ENCODE measurements at regions not wholly inside any gene's neighbourhood (a gene's known extent, or its start where the extent isn't known, plus 50 kb on each side); places are given as distances from the start of the nearest gene placed in this dataset.

DNA sequence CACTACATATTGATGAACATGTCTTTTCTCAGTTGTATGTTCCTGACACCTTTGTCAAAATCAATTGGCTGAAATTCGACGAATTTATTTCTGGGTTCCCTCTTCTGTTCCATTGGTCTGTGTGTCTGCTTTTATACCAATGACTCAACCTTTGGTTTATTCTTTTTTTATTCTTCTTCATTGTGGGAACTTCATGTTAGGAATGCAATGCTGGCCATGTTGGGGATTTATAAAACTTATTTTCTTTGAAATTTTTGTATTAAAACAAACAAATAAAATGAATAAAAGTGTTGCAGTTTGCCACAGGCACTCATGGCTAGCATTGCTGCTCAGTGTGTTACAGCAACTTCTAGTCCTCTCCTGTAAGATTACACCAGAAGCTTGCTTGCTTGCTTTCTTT is 287.8 kb downstream of the DUSP10 start (continued):
- TF ChIP-seq, protein P1, sequence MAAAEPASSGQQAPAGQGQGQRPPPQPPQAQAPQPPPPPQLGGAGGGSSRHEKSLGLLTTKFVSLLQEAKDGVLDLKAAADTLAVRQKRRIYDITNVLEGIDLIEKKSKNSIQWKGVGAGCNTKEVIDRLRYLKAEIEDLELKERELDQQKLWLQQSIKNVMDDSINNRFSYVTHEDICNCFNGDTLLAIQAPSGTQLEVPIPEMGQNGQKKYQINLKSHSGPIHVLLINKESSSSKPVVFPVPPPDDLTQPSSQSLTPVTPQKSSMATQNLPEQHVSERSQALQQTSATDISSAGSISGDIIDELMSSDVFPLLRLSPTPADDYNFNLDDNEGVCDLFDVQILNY (CRISPR knock-in tag; conservative IDR thresholded peaks at IDR 0.05): no peak
- TF ChIP-seq ZNF3 (CRISPR knock-in tag; IDR thresholded peaks at IDR 0.05): no peak
- no peak for TF ChIP-seq ZNF326 (CRISPR knock-in tag; IDR thresholded peaks at IDR 0.05; ENCODE audit: borderline replicate concordance)

DNA sequence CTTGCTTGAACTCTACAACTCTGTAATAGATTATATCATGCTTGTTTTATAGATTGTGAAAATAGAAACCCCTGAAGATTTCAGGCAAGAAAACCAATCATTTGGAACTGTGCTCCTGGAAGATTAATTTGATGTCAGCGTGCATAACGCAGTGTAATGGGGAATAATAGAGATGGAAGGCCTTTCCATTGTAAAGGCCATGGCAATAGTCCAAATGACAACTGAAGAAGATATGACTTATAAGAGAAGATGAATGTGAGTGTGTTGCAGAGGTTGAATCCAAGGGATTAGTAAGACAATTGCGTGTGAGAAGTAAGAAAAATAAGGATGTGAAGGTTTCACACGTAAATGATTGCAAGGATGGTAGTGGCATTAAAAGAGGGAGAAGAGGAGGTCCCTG is 285.0 kb downstream of the DUSP10 start:
- TF ChIP-seq ZNF292 (CRISPR knock-in tag; IDR thresholded peaks at IDR 0.05; ENCODE audit: borderline replicate concordance, low read depth) (no peak), ERF (CRISPR knock-in tag; IDR thresholded peaks at IDR 0.05) (no peak), GZF1 (CRISPR knock-in tag; IDR thresholded peaks at IDR 0.05) (no peak), ZNF850 (CRISPR knock-in tag; conservative IDR thresholded peaks at IDR 0.05) (no peak), HDAC6 (IDR thresholded peaks at IDR 0.05; ENCODE audit: low read depth, low read length) (no peak), NAIF1 (CRISPR knock-in tag; IDR thresholded peaks at IDR 0.05; ENCODE audit: borderline replicate concordance) (no peak), ARID2 (CRISPR knock-in tag; IDR thresholded peaks at IDR 0.05; ENCODE audit: borderline replicate concordance) (no peak), TSC22D2 (CRISPR knock-in tag; IDR thresholded peaks at IDR 0.05; ENCODE audit: borderline replicate concordance) (no peak), RFX3 (CRISPR knock-in tag; IDR thresholded peaks at IDR 0.05) (no peak), POLR2AphosphoS2 (IDR thresholded peaks at IDR 0.05; ENCODE audit: low read depth, low read length) (no peak)
- TF ChIP-seq, protein P2, sequence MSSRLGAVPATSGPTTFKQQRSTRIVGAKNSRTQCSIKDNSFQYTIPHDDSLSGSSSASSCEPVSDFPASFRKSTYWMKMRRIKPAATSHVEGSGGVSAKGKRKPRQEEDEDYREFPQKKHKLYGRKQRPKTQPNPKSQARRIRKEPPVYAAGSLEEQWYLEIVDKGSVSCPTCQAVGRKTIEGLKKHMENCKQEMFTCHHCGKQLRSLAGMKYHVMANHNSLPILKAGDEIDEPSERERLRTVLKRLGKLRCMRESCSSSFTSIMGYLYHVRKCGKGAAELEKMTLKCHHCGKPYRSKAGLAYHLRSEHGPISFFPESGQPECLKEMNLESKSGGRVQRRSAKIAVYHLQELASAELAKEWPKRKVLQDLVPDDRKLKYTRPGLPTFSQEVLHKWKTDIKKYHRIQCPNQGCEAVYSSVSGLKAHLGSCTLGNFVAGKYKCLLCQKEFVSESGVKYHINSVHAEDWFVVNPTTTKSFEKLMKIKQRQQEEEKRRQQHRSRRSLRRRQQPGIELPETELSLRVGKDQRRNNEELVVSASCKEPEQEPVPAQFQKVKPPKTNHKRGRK (CRISPR knock-in tag; IDR thresholded peaks at IDR 0.05): no peak
- TF ChIP-seq, protein P3, sequence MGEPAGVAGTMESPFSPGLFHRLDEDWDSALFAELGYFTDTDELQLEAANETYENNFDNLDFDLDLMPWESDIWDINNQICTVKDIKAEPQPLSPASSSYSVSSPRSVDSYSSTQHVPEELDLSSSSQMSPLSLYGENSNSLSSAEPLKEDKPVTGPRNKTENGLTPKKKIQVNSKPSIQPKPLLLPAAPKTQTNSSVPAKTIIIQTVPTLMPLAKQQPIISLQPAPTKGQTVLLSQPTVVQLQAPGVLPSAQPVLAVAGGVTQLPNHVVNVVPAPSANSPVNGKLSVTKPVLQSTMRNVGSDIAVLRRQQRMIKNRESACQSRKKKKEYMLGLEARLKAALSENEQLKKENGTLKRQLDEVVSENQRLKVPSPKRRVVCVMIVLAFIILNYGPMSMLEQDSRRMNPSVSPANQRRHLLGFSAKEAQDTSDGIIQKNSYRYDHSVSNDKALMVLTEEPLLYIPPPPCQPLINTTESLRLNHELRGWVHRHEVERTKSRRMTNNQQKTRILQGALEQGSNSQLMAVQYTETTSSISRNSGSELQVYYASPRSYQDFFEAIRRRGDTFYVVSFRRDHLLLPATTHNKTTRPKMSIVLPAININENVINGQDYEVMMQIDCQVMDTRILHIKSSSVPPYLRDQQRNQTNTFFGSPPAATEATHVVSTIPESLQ (CRISPR knock-in tag; conservative IDR thresholded peaks at IDR 0.05): no peak
- ChIA-PET POLR2A (no interaction called here), CTCF (ENCODE audit: low intra/inter-chr PET ratio, low total read pairs) (no interaction called here)
- H3K9ac ChIP-seq (ENCODE audit: insufficient read depth, low read depth, low read length): no peak overlapping the region
- DNase-seq (ENCODE audit: low spot score): no peak
- BruUV-seq (replicated peaks): no TSS peak
- H3K9me3 ChIP-seq (ENCODE audit: low read length): no peaks in the 10 kb centered on the region; the same call in 1 of the 2 replicates
- no peaks in the 10 kb centered on the region; a peak in 1 of 5 replicates for H3K27me3 ChIP-seq (ENCODE audit: control insufficient read depth in 1 of 2, insufficient read depth in 2 of 2, low read length in 2 of 2)
- no peak overlapping the region for H3K4me2 ChIP-seq (ENCODE audit: low read depth, low read length)
- no peaks in the 10 kb centered on the region for H3K36me3 ChIP-seq (replicated peaks in 1 of 2; ENCODE audit: control insufficient read depth in 1 of 2, insufficient read depth in 2 of 2, low read length in 2 of 2)
- no peak for FAIRE-seq
- no peak overlapping the region for H2AFZ ChIP-seq (ENCODE audit: low read length)
- intact Hi-C loops (cut with micrococcal nuclease; ENCODE audit: unreplicated experiment): no loop called here
- H3K79me2 ChIP-seq (ENCODE audit: insufficient read depth, low read length): no peaks in the 10 kb centered on the region
- no peaks in the 10 kb centered on the region for H4K20me1 ChIP-seq (ENCODE audit: insufficient read depth, low read length)
- WGBS (ENCODE audit: low lambda C conversion rate): under 1% methylated on average over 4 of the region's 4 CpGs
- H3K4me3 ChIP-seq (replicated peaks in 1 of 3; ENCODE audit: insufficient read depth in 1 of 3, low read depth in 2 of 3, low read length in 3 of 3): no peak overlapping the region
- no peaks in the 10 kb centered on the region for H3K4me1 ChIP-seq (ENCODE audit: insufficient read depth, low read length)
- no peak overlapping the region for H3K27ac ChIP-seq (ENCODE audit: extremely low read length, insufficient read depth, low read length)
- in situ Hi-C loops (cut with HindIII; ENCODE audit: extremely low pct_ligation_motif_present, low pct_unique_long_range_greater_than_20kb): no loop called here
- no peak for ATAC-seq

All from HepG2 (cell line).